NCI-H510A (cell line): ENCODE measurements at regions not wholly inside any gene's neighbourhood (a gene's known extent, or its start where the extent isn't known, plus 50 kb on each side); places are given as distances from the start of the nearest gene placed in this dataset.

Experiments used
- DNase-seq: peaks from one replicate; lab custom pipeline; 2025; lab: John Stamatoyannopoulos, UW

DNA sequence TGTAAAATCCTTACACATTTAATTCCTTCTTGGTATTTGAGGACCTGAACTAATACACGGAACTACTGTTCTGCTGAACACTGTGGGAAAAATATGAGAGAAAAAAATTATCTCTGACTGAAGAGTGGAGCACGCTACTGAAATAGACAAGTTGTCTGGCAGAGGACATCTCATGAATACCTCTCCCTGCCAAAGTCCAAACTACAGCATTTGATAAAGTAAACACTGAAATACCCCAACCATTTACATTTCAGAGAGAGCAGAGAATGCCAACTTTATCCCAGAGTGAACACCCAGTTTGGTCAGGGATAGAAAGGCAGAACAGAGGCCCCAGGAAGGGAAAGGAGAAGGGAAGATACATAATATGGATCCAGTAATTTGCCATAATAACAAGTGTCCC is 920.7 kb downstream of the SQOR start:
- no peak for DNase-seq

DNA sequence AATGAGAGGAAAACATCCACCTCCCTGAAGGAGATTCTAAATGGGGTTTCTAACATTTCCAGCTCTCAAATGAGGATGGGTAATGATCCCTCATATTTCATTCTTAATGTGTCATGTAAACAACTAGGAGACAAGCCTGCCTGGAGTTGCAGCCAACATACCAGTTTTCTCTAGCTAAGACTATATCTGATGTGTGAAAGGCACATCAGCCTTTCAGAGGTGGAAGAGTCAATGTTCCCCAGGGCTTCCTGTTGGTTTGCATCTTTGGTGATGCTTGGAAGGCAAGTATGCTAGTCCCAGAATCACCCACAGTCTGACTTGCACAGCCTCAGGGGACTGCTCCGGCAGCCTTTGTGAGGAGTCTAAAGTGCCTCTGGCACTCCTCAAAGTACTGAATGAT is 921.2 kb downstream of the SQOR start:
- no peak for DNase-seq

DNA sequence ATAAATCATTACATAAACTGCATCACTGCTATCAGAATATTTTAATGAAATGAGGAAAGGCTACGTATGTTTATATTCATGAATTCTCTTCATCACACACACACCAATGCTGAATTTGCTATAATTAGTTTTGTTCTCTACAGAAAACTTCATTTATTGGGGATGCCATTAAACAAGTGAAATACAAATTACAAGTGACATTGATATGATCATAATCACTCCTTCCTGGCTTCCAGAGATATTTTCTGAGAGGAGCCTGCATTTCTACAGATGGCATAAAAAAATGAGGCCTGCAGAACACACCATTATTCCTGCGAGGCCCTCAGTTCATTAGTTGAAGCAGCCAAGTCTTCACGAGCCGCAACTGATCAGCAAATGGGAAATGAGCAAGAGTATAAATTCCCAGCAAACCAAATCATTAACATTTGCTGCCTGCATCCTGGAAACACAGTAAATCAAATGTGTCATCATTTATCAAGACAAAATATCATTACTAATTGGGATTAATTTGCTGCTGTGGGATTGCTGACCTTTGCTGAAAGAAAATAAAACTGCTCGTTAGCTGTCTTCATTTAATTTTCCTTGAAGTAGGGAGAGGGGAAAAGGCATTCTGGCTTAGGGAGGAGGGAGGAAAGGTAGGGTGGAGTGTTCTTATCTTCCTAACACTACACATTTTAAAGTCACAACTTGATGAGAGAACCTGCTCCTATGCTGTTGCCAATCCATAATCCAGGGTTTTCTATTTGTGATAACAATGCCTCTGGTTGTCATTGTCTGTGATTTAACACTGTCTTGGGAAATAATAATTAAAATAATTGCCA is 921.9 kb downstream of the SQOR start:
- DNase-seq: no peak

DNA sequence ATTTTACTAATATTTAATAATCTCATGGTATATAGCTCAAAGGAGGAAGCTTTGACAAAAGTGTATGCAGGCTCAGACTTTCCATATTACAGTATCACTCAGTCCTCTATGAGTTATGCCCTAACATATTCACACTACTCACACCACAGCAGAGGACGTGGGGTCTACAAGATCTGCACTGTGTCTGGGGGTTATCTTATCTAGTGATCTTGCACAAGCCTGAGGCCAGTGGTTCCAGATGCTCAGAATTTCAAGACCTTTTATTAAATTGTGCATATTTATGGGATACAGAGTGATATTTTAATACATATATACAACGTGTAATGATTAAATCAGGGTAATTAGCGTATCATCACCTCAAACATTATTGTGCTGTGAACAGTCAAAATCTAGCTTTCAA is 933.1 kb downstream of the SQOR start:
- no peak for DNase-seq

DNA sequence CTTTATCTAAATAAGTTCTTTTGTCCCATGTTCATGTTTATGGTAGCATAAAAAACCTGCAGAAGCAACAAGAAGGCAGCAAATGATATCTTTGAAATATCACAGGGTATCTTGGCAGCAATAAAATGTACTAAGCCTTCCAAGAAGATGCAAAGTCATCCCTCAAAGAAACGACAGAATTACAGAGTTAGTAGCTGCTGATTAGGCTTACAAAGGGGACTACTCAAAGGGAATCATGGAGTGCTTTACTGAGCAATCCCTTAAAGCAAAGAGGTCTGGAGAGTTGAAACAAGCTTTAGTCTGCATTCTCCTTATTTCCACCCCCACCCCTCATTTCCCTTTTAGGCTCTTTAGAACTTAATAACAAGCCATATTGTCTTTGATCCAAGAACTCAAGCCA is 935.0 kb downstream of the SQOR start:
- no peak for DNase-seq

DNA sequence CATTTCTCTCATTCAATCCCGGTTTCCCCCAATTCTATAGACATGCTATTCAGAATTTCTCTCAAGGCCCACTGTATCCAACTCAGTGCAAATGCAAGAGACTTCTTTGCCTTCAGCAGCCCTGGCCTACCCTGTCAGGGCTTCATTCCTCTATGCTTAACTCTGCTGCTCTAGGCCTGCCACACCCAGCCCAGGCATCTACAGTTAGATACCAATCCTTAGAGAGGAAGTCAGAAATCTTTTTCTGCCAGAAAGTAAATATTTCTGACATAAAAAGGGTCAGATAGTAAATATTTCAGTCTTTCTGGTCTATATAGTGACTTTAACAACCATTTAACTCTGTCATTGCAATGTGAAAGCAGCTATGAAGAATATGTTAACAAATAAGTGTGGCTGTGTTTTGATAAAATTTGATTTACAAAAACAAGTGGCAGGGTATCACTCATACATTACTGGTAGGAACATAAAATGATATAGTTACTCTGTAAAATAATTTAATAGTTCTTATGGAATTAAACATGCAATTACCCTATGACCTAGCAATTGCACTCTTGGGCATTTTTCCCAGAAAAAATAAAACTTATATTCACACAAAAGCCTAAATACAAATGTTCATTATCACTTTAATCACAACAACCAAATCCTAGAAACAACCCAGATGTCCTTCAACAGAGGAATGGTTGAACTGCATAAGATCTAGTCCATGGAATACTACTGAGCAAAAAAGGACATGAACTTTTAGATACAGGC is 942.0 kb downstream of the SQOR start:
- DNase-seq: no peak

DNA sequence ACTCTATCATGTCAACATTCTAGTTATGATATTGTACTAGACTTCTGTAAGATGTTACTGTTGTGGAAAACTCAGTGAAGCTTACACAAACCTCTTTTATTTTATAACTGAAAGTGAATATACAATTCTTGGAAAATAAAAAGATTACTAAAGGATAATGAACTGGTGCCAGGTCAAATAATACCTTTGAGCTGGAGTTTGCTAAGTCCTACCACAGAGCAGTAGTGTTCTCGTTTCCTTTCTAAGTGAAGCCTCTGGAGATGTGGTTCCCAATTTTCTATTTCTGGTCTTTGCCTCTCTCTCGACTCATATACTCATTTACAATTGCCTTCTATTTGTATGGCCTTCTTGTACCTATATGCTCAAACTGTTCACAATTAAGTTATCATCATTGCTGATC is 942.9 kb downstream of the SQOR start:
- no peak for DNase-seq

DNA sequence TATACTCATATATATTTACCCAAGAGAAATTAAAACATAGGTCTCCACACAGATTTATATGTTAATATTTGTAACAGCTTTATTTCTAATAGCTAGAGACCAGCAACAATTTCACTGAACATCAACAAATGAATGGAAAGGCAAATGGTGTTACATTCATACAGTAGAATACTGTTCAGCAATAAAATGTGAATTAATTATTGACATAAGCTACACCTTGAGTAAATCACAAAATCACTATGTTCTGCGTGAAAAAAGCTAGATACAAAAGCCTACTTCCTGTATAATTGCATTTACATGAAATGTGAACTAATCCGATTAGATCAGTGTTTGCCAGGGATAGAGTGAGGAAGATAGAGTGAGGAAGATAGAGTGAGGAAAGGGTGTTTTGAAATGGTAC is 945.7 kb downstream of the SQOR start:
- no peak for DNase-seq

DNA sequence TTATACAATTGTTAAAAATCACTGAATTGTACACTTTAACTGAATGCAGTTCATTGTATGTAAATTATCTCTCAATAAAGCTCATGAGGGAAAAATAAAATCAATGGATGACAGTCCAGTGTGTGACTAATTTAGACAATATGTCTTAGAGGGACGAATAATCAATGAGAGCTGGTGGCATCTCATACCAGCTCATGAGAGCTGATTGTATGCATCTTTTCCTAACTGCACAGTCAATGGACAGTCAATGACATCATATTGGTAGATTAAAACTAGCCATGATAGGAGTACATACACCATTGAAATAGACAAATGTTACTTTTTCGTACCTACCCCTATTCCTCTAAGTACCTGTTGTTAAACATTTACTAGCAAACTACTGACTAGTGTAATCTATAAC is 946.1 kb downstream of the SQOR start:
- no peak for DNase-seq

DNA sequence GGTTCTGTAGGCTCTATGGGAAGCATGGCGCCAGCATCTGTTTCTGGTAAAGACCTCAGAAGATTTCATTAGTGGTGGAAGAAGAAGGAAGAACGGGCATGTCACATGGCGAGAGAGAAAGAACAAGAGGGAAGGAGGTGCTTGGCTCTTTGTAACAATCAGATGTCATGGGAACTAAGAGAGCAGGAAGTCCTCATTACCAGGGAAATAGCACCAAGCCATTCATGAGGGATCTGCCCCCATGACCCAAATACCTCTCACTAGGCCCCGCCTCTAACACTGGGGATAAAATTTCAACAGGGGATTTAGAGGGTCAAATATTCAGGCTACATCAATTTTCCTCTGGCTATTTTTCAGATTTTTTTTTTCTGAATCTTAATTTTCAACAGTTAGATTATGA is 954.3 kb downstream of the SQOR start:
- no peak for DNase-seq

DNA sequence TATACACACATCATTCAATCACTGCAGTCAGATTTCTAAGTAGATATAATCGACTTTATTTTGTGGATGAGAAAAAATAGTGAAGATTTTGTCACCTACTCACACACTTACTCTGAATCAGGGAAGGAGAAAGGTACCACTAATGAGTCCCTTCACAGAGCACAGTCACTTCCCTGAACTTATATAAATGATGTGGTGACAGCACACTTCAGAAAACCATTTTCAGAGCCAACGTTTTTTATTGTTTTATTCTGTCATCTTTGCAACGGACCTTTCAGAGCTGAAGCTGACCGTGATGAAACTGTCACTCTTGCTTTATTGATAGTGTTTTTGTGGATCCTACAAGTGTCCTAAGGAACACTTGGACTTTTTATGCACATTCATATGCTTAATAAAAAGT is 956.6 kb downstream of the SQOR start:
- DNase-seq: no peak

DNA sequence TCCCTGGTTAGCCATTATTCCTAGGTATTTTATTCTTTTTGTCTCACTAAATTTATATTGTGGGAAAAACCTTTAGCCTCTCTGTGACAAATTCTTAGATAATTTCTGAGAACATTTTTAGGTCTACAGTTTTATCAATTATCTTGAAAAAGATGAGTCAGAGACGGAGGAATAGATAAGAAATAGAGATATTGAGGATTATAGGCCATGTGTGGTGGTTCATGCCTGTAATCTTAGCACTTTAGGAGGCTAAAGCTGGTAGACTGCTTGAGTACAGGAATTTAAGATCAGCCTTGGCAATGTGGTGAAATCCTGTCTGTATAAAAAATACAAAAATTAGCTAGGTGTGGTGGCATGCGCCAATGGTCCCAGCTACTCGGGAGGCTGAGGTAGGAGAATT is 960.2 kb downstream of the SQOR start:
- no peak for DNase-seq

DNA sequence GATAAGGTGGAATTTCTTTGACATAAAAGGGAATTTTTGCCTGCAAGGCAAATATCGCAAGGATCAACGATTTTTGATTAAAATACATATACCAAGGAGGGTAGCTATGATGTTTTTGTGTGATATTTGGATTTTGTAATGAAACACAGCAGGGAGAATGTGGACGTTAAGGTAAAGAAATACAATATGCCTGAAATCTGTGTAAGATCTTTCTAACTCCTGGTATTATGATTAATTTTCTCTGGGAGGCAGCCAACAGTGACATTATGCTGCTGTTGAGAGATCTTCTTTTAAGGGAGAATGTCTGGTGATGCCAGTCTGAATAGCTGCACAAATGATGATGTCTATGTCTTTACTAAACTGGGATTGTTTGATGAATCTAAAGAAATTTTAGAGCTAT is 972.2 kb downstream of the SQOR start:
- no peak for DNase-seq

DNA sequence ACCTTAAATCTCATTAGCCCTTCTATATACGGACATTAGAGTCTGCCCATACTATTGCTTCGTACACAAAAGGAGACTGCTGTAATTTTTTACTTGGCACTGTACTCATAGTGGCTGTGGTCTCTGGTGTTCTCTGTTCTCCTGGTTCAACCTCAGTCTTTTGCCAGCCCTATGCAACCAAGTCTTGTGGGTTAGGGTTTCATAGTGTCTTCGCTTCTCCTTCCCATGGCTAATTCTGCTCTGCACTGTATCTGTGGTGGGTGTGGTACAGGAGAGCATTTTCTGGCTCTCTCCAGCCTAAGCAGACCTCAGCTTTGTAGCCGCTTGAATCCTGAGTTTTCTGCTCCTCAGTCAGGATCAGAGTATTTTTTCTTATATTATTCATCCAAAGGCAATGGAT is 981.2 kb downstream of the SQOR start:
- no peak for DNase-seq

DNA sequence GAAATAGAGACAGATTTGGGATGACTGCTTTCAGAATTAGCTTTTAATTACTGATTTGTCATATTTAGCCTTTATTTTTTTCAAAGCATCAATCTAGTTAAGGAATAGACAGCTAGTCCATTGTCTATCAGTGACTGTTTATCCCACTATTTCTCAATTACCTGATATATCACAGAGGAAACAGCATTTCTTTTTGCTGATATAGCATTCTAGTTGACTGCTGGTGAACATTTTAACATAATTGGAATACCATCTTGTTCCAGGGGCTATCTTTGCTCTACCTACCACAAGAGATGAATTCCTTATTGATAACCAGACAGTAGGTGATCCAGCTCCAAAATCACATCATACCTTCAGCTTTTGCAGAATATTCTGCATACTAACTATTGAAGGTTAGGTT is 982.7 kb downstream of the SQOR start:
- DNase-seq: no peak

DNA sequence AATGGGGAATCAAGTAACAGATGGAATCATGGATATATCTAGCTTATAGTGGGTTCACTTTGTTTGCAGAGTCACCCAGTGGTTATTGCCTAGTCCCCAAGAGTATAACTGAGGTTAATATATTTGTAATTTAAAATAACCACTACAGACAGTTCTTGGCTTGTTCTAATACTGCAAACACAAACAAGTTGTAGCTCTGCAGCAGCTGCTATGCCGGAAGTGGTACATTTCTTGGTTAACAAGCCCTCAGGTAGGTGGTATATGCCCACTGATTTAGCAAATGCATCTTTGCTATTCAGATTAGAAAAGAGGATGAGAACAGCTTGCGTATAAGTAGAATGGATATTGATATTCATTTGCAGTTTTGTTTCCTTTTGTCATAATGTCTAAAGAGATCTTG is 984.2 kb downstream of the SQOR start:
- no peak for DNase-seq

DNA sequence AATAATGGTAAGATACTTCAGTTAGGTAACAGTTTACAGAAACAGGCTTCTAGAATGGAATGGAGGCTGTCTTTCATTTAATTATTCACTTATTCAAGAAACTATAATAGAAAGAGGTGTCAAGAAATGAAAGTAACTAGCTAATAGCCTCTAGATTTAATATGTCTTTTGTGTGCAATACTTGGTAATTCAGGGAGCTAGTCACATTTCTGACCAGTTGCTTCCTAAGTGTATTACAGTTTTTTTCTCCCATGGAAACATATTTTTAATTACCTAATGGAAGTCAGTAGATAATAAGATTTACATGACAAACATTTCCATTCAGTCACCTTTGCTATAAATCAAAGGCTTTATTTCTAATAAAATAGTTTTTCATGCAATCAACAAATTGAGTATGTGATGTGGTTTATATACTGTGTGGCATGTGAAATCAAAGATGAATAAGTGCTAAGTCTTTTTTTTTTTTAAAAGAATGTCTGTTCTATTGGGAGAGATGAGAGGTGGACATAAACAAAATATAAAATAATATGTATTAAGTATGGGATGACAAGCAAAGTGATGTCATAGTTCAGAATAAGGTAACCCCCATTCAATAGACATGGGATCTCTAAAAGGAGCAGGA is 985.7 kb downstream of the SQOR start:
- DNase-seq: no peak

DNA sequence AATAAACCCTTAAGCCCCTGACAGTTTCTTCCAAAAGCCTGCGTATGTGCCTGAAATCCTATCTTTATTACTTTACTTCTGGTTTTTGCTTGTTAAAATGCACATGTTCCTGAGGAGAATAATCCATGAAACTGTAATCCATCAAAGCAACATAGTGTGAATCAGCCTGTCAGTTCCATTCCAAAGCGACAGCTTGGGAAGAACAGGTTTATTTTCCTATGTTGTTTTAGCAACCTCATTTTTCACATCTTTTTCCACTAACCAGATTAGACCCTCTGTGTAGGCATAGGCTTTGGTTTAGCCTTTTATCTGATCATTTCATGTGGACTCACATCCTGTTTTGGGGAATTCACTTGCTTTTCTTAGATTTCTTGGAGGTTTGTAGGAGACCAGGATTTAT is 988.0 kb downstream of the SQOR start:
- no peak for DNase-seq

DNA sequence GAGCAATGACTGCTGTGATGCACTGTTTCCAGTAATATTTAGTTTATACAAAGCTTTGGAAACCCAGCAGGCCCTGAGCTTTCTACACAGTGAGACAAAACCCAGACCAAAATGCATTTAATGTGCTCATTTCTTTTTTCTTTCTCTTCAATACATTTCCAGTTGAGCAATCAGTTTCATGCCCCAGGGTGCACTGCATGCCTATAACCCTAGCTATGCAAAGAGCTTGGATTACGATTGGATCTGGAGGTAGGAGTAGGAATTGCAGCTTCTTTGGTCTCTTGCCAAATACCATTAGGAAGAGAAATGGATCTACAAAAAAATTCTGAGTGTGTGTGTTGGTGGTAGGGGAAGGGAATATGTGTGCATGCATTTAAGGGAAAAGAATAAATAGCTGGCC is 1001.4 kb downstream of the SQOR start:
- DNase-seq: no peak

DNA sequence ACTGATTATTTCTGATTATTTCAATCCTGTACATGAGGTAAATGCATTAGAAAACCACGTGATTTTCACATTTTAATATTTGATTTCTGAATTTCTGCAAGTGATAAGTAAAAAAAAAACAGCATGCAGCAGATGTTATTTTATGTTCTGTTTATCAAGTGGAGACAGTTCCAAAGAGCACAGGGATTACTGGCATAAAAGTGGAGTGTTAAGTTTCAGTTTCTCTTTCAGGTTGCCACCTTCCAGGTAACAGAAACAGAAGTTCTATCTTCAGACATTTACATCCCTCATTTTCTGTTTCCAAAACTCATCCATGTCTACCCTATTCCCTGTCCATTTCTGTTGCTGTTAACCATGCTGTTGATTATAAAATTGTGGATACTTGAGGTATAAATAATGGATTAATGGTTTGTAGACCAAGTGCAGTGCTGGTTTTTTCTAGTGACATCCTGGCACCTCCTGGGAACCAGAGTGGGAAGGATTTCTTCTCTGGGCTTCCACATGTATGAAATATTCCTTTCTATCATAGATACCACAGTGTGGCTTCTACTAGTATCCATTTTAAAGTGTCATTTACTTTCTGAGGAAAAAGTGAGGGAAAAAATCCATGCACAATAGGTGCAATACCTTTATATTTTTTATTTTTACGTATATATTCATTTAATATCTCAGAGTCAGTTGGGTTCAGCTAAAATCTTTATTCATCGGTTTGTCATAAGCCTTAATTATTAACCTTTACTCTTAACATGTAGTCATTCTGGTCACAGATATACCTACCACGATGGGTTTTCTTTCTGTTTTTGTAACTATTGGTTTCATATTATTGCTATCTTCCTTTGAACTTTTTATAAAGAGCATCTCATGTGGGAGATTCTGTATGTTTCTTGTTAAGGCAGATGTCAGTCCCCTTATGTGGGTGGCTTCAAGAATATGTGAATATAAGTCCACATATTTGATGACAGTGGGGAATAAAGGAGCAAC is 1010.0 kb downstream of the SQOR start:
- no peak for DNase-seq

DNA sequence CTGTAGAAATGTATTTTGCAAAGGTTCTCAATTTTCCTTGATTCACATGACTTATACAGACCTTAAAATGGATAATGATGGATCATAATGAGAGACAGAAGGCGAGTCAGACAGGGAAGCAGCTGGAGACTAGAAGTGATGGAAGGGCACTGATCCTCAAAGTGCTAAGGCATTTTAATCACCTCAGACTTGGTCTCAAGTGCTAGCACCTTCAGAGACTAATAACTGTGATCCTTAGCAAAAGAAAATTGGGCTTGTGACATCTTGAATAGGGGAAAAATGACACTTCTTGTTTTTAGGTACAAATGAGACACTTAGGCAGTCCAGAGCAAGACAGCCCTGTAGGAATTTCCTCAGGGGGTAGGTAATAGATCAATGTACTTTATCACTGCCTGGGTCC is 1011.7 kb downstream of the SQOR start:
- DNase-seq: no peak

DNA sequence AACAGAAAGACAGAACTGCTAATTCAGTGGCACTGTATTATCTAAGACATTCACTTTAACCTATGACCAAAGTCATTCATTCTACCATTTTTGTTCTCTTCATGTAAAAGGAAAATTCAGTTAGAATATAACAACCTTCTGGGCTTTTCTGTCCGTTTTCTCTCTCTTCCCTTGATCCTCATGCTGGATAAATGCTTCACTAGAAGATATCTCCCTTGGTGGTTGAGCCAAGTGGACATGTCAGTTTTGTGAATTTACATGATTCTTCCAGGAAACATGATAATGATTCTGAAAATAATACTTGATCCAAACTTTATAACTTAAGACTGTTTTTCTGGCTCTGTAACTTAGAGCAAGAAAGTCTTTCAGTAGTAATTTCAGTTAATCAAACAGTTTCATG is 1012.2 kb downstream of the SQOR start:
- no peak for DNase-seq
